CD4-positive, alpha-beta T cell treated with Interleukin-2 at 100 ng/mL for 4 hours (primary cell): ENCODE measurements at regions not wholly inside any gene's neighbourhood (a gene's known extent, or its start where the extent isn't known, plus 50 kb on each side); places are given as distances from the start of the nearest gene placed in this dataset.

ENCODE experiments used
- DNase-seq: peaks from one replicate; pipeline ENCODE4 v3.0.0-alpha.2; 2020; ENCODE audit warnings: low spot score

DNA sequence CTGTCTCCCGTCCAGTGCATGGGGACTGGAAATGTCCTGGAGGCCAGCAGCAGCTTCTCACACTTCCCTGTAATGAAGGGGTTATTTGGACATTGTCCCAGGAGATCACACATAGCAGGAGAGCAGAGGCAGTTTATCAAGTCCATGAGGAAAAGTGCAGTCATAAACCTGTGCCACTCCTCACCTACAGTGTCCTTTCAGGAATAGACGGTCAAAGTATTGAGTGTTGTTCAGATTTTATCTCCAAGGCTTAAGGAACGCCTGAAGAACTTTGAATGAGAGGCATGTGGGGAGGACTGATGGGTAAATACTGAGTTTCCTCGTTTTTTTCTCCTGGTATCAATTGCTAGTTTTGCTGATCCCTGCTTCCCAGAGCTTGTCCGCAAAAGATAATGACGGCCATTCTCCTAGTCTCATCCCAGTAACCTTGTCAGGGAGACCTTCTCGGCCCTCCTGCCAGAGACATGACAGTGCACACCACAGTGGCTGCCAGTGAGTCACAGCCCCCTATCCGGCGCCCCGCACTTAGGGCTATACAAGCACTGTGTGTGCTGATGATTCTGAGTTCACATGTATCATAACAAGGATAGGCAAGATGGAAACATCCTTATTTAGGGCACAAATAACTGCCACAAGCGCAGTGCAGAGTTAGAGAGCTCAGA lies 495.5 kb upstream of the MGMT start:
- no peak for DNase-seq

- no peak for DNase-seq
Measured at GRCh38 chr10:128972036-128972405, 495.0 kb upstream of the MGMT start.

DNA sequence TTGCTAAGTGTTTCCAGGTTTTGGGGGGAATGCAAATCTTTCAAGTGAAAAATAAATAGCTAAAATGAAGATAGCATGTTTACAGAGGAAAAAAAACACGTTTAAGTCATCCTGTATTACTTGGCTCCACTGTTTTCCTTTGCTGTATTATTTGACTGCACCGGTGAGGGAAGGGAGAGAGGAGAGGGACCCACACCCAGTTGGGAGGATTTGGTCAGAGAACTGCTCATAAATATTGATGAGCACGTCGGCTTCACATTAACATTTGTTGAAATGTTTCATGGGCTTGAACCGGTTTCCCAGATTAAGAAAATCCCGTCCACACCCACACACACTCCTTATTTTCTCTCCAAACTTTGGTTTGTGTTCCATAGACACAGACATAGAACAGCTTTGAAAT lies 493.8 kb upstream of the MGMT start:
- no peak for DNase-seq

DNA sequence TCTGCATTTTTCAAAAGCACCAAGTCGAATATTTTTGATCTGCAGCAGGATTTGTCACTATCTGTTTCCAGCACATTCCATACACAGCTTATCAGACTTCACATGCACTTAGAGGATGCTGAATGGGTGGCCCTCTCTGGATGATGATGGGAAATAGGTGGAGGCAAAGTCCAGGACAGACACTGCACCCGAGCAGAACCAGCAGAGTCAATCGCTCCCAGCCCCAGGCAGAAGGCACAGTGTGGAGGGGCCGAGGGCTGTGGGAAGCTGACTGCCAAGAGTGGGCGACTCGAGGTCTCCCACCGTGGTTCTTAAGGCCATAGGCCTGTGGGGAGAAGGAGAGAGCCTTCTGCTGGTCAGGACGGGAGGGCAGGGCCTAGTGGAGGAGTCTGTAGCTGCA lies 490.2 kb upstream of the MGMT start:
- no peak for DNase-seq

- DNase-seq = no peak
Measured at GRCh38 chr10:128978211-128978610, 488.8 kb upstream of the MGMT start.

- DNase-seq = no peak
Measured at GRCh38 chr10:128979405-128979804, 487.6 kb upstream of the MGMT start.

DNA sequence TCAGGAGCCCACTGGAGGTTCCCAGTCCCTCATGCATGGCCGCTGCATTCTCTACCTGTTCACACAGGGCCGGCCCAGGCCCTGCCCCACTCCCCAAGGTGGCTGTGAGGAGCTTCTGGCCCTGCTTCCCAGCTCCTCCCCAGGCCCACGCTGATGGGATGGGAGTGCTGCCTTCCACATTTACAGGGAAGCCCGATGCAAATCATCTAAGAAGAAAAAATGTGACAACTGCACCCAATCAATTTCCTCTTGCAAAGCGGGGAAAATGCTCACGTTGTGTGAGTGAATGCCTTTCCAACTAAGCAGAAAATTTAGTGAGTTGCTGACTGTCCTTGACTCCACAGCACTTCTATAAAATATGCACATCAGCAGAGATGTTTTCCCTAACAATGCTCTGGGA lies 485.8 kb upstream of the MGMT start:
- DNase-seq = no peak

DNA sequence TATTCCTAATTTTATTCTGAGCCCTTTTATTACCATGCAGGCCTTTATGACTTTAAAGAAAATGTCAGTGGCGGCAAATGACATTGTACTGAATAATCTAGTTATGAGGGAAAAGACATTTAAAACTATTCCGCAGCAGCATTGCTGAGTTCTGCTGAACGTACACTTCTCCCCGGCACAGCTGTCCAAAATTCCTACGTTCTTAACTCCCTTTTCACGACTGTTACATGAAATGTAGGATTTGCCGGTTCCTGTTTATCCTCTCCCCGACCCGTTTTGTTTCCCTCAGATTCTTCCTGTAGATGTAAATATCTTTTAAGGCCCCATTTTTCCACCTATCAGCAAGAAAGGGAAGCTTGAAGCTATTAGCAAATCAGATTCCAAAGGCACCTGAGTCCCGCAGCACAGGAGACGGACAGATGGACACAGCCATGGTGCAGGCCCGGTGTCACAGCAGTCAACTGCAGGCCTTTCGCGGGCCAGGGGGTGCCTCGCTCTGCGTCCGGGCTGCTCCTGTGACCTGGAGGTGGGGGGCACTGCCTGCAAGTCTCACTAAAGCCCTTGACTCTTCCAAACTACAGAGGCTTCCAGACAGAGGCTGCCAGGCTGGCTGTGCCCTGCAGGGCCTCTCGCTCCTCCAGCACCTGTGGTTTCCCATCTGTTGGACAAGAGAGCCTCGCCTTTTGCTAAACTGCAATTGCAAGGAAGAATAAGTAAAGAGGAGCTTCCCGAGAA lies 485.0 kb upstream of the MGMT start:
- no peak for DNase-seq

- DNase-seq = no peak
Measured at GRCh38 chr10:128982616-128982915, 484.5 kb upstream of the MGMT start.

- no peak for DNase-seq
Measured at GRCh38 chr10:128985036-128985435, 482.0 kb upstream of the MGMT start.

DNA sequence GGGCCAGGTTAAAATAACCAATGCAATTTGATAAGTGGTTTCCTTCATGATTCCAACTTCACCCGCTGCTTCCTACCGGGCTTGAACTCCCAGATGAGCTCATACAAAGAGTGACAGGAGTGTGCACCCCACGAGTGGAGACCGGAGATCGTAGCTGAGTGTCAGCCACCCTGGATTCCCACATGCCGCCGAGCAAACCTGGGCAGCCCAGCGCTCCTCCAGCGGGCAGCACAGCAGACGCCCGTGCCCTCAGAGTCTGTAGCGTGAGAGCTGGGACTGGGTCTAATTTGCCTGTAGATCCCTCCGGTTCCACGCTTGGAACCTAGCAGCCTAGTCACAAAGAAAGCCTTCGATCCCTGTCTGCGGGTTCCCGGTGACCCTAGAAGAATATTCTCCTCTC lies 476.1 kb upstream of the MGMT start:
- DNase-seq = no peak

GRCh38 chr10:128992770-128993169 lies 474.3 kb upstream of the MGMT start:
- DNase-seq = no peak

DNA sequence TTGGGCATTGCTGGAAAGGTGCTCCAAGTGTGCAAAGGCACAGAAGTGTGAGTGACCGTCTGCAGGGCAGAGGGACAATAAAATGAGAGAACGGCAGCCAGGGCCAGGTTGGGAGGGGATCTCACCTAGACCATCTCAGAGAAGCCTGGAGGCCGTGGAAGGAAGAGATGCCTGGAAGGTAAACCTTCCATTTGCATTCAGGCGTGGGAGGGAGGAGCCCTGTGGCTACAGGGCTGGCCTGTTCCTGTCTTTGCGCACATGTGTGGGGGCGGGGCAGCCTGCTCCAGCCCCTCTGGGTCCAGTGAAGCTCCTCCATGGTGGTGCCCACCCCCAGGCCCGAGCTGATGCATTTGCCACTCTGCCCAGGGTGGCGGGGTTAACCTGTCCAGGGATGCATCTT lies 473.6 kb upstream of the MGMT start:
- no peak for DNase-seq

DNA sequence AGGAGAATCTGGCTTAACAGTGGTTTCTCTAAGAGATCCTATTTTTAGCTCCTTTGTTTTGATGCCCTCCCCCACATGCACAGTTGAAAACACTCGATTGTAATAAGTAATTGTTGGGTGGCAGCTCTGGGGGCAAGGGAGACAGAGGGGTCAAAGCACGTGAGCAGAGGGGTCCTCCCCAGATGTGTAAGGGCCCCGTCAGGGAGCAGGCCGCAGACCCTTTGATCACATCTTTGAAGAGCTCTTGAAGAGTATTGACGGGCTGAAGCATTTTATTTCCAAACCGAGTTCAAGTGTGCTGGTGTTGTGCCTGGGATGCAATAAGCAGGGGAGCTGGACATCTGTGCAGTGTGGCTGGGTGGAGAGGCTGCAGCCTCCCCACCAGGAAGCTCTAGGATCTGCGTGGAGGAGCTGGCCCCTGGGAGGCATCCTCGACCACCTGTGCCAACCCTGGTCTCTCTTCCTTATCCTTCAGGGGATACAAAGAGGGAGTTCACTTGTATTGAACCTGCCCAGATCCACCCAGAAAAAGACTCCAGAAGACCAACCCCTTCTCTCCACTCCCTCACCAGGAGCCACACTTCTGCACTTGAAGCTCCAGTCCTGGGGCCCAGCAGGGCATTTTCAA lies 473.0 kb upstream of the MGMT start:
- no peak for DNase-seq

DNA sequence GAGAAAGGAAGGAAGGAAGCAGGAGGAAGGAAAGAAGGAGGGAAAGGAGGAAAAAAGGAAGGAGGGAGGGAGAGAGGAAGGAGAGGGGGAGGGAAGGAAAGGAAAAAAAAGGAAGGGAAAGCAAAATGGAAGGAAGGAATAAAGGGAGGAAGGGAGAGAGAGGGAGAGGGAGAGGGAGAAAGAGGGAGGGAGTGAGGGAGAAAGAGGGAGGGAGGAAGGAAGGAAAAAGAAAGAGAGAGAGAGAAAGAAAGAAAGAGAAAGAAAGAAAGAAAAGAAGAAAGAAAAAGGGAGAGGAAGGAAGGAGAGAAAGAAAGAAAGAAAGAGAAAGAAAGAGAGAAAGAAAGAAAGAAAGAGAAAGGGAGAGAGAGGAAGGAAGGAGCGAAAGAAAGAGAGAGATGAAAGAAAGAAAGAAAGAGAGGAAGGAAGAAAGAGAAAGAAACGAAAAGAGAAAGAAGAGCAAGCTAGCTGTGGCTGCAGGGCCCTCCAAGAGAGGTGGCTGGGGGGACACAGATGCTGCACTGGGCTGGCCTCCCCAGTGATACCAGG lies 472.4 kb upstream of the MGMT start:
- no peak for DNase-seq

- no peak for DNase-seq
Measured at GRCh38 chr10:128995676-128996075, 471.4 kb upstream of the MGMT start.

DNA sequence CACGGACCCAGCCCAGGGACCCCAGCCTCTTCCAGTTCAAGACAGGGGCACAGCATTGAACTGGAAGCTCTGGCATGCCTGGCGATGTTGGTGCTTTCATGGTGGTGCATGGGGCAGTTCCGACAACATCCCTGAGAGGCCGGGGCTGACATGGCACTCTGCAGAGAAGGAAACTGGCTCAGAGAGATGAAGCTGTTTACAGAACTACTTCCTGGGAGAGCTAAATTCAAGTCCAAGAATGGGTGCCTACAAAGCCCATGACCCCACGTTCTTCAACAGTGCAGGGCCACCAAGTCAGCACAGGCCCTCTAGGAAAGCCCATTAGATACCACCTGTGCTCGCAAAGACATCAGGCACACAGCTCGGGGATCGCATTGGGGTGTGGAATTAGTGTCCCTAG lies 470.9 kb upstream of the MGMT start:
- DNase-seq = no peak

GRCh38 chr10:128998101-128998805 lies 468.8 kb upstream of the MGMT start:
- no peak for DNase-seq

DNA sequence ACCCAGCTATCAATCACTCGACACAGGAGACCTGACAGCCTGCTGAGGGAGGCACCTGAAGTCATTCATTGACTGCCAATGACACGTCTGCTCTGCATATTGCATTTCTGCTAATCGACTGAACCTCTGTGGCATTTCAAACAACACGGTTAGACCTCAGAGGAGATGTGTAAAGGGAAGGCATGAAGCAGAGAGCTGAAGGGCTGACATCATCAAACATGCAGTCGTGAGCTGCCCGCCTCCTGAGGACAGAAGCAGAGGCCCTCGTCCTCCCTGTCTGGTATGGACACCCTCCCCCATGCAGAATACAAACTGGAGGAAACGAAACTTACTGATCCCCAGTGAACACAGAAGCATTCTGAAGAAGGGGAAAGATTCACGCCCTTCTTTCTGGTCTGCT lies 462.6 kb upstream of the MGMT start:
- DNase-seq = no peak

DNA sequence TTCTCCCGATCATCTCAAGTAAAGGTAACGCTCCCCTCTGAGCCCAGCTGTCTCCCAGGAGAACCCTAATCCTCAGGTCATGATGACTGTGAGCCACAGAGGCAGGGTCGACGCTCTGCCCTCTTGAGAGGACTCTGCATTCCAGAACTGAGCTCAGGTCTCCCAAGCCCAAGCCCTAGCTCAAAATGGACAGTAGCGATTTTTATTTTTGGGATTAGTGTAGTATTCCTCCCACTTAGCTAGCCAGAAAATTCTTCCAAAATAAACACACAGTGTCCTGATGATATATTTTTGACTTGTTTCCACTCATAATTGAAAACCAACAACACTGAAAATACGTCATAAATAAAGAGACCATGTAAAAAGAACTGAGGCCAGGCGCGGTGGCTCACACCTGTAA lies 462.0 kb upstream of the MGMT start:
- DNase-seq = no peak

GRCh38 chr10:129005804-129006203 lies 461.2 kb upstream of the MGMT start:
- DNase-seq = no peak

- no peak for DNase-seq
Measured at GRCh38 chr10:129018511-129018910, 448.5 kb upstream of the MGMT start.
